Right ventricle myocardium inferior (tissue), 1 donor: ENCODE measurements at regions not wholly inside any gene's neighbourhood (a gene's known extent, or its start where the extent isn't known, plus 50 kb on each side); places are given as distances from the start of the nearest gene placed in this dataset.

ENCODE experiments used
- ATAC-seq: fragments of 200-7000 bp; cut with Tn5 transposase; one replicate; pipeline ENCODE4 v1.9.1; 2020; ENCODE audit warnings: mild to moderate bottlenecking, moderate library complexity
- DNase-seq: peaks from one replicate; pipeline ENCODE4 v3.0.0; 2021; ENCODE audit errors: missing footprints
- intact Hi-C: fragments of 100-400 bp; cut with DNase I; formaldehyde crosslinking; loops from one replicate; pipeline ENCODE4 v1.11.0; 2022
- donor health status: DM: no; HTN: yes; CAD: no; lungs with severe emphysema.

DNA sequence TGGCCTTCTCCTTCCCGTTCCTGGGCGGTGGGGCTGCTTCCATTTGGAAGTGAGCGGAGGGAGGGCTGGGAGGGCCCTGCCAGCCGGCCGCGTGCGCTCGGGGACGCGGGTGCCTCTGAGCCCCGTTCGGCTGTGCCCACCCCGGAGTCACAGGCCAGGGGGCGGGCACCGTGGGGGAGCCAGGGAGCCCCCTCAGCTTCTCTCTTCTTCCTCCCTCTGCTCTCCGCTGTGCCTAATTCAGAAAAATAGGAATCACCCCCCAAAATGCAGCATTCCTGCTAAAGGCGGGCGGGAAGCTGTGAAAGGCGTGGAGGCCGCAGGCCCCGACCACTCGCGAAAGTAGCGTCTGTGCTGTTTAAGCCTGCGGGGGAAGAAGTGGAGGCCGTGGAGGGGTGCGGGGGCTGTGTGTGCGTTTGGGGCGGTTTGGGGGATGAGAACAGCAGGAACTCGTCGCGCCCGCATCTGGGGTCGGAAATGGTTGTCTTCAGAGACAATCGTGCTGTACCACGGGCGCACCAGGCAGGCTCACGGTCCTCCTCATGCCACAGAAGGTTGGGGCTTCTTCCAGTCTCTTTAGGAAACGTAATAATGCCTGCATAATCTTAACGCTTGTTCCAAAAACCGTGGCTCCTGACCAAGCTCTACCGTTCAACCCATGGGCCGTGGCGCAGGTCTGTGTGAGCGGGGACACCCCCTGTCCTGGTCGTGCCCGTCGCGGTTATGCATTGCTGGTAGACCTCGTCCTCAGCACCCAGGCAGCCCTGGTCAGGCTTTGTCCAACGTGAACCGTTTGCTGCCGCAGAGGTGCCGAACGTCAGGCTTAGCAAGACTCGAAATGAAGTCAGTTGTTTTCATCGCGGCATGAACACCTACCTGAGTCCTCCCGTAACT lies 110.4 kb upstream of the SOX1 start:
- no peak for DNase-seq
- no peak for ATAC-seq
- intact Hi-C loops: no loop called here

DNA sequence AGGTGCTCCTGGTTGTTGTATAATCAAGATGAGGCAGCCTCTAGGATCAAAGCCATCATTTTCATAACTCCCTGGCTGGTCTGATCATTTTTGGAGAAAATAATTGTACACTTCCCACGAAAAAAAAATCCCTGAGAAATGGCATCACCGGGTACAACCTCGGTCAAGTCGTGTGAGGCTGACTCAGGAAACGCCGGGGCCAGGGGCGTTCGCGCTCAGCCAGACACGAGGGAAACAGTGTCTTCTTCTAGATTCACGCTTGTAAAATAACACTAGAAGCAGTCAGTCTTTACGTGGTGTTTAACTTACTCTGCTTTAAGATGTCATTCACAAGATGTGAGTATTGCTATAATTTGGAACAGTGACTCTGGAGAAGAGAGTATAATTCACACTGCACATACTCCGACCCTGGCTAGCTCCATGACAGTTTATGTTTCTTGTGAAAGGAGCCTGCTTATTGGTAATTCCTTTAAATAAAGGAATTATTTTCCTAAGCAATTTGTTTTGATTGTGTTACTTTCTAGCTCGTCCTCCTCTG lies 109.0 kb upstream of the SOX1 start:
- DNase-seq: no peak
- ATAC-seq: no peak
- intact Hi-C loops: no loop called here

DNA sequence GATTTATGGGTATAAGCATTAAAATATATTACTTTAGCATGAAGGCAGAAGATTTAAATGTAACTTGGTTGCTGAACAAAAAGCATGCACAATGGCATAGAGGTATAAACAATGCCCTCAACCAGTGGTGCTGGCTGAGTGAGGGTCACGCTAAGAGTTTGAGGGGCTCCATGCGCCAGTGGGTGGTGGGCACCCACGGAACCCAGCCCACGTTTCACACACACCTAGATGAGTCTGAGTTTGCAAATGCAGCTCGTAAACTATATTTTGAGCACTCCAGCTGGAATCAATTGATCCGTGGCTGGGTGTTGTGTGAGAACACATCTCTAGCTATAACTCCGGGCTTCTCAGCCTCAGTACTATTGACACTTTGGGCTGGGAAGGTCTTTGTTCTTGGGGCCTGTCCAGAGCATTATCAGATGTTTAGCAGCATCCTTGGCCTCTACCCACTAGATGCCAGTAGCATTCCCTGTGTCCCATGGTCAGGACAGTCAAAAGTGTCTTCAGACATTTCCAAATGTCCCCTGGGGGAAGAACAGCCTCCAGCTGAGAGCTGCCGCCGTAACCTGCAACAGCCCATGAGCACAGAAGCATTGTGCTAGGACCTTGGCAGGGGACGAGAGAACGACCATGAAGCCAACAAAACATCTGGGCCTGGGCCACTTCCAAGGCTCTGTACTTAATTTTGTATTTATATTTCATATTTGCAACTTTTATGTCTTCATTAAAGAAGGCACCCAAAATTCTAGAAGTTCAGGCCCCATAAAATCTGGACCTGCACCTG lies 108.1 kb upstream of the SOX1 start:
- DNase-seq (no peak), ATAC-seq (no peak)
- intact Hi-C loops: no loop called here

DNA sequence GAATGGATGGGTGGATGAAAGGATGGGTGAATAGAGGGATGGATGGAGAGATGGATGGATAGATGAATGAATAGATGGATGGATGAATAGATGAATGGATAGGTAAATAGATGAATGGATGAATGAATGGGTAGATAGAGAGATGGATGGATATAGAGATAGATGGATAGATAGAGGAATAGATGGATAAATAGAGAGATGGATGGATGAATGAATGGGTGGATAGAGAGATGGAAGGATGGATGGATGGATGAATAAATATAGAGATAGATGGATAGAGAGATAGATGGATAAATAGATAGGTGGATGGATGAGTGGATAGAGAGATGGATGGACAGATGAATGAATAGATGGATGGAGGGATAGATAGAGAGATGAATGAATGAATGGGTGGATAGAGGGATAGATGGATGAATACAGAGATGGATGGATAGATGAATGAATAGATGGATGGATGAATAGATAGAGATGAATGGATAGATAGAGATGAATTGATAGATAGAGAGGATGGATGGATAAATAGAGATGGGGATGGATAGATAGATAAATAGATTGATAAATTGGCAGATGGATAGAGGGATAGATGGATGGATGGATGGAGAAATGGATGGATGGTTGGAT lies 106.7 kb upstream of the SOX1 start:
- intact Hi-C loops: no loop called here
- DNase-seq (no peak), ATAC-seq (no peak)

DNA sequence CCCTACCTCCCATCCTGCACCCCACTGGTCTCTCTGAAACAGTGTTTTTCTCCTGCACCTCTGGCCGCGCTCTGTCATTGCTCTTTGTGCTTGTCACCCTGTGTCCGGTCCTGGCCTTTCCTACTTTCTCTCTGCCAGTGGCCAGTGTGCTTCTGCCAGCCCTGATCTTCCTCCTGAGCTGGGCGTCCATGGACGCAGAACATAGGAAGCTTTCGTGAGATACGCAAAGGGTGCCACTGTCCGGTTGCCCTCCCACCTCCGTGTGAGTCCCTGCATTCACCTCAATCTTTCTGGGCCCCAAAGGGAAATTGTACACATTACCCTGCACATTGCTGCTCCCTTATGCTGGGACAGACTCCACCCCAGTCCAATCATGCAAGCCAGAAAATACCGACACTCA lies 105.7 kb upstream of the SOX1 start:
- no peak for ATAC-seq
- no peak for DNase-seq

DNA sequence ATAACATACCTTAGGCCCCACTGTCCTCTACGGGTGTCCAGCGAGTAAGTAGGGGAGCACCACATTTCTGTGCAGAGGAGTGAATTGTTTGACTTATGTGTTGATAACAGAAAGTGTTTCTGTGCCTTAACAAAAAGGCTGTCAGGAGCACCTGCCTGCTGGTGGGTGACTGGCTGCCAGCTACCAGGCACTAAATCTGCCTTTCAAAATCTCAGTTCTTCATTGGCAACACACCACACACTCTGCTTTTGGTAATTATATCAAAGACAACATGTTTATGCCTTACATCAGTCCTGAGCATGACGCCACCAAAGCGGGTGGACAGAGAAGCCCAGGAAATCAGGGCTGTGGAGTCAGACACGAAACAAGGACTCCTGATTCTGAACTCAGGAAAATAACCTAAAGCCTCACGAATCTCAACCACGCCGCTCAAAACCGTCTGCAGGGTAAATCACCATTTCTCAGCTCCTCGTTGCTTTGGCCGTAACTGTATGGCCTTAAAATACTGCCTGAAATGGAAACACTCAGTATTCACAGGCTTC lies 105.2 kb upstream of the SOX1 start:
- intact Hi-C loops: no loop called here
- ATAC-seq (no peak), DNase-seq (no peak)

More for the DNA sequence above, 105.7 kb upstream of the SOX1 start:
- intact Hi-C loops: no loop called here

DNA sequence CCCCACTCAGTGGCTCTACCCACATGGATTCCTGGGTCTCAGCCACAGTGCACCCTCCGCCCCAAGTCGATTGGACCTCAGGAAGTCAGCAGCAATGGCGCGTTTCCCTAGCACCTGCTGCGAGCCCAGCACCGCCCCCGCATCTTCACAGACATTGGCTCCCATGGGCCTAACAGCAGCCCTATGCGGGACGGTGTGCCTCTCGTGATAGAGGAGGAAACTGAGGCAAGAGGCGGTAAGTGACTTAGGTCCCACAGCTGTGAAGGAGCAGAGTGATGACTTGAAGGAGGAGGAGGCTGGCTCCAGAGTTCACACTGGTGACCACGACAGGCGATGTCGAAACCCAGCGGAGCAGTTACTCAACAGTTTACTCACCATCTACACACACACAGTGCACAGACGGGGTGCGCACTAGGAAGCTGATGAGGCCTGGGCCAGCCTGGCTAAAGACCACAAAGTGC lies 104.5 kb upstream of the SOX1 start:
- DNase-seq: no peak
- intact Hi-C loops: no loop called here
- no peak for ATAC-seq

DNA sequence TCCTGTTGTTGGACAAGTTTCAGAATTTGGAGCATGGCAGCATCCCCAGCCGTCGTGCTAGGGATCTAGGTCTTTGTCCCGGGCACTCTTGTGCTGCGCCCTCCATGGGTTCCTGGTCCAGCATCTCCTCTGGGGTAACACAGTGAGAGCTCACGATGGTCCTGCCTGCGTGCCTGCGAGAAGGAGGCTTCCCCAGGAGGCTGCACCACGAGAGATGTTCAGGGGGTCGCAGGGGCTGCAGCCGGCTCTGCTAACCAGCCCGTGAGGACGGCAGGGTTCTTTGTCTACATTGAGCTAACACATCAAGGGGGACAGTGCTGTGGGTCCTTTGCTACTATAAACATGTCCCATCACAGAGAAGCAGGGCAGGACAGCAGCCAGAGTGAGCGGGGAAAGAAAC lies 103.9 kb upstream of the SOX1 start:
- ATAC-seq (no peak), DNase-seq (no peak)
- intact Hi-C loops: no loop called here

DNA sequence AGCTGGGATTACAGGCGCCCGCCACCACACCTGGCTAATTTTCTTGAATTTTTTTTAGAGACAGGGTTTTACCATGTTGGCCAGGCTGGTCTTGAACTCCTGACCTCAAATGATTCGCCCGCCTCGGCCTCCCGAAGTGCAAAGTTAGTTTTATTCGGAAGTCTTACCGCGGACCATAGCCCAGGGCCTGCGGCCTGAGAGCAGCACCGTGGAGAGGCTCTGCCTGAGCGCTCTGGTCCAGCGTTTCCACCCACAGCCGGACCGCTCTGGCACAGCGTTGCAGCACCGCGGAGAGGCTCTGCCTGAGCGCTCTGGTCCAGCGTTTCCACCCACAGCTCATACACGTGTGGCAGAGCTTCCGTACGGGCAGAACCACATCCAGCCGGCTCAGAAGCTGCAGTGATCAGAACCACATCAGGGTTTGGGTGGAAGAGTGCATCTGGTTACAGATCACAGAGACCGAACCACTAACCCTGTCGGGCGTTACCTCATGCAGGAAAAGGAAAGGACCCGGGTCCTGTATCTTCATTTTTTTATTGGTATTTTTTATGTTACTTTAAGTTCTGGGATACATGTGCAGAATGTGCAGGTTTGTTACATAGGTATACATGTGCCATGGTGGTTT lies 102.4 kb upstream of the SOX1 start:
- intact Hi-C loops: no loop called here
- ATAC-seq: no peak
- no peak for DNase-seq

DNA sequence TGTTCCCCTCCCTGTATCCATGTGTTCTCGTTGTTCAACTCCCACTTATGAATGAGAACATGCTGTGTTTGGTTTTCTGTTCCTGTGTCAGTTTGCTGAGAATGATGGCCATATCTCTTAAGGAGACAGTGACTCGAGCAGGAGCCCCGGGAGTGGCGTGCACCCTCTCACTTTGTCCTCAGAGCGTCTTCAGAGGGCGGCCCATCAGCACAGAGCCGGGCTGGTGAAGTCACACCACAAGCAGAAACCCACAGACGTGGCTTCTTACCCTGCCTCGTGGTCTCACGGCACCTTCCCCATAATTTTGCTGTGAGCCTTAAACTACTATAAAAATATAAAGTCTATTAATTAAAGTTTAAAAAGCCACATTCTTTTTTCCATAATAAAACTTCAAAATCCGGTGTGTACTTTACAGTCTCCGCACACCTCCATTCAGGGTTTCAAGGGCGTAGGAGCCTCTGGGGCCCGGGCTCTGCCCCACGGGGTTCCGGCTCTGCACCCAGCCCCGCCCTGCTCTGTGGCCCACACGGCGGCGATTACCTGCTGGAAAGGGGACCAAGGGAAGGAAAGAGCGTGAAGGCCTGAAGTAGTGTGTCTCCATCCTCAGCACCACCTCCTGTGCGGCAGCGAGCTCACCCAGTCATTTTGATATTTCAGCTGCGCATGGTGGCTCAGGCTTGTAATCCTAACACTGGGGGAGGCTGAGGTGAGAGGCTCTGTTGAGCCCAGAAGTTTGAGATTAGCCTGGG lies 101.3 kb upstream of the SOX1 start:
- intact Hi-C loops: no loop called here
- DNase-seq: no peak
- ATAC-seq: no peak

DNA sequence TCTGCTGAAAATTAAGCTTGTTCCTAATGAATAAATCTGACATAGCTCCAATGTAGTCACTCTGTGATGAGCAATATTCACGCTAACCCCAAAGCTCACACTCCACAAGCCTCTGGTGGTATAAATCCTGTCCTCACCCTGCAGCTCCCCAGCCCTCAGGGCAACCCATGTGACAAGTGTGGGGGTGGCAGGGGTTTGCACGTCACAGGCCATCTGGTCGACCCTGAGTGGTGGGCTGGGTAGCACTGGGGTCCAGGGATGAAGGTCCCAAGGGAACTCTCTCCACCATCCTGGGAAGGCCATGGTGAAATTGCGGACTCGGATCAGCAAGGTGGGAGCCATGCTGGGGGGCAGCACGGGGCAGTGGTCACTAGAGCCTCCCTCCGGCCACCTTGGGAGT lies 100.0 kb upstream of the SOX1 start:
- intact Hi-C loops: no loop called here
- no peak for DNase-seq
- ATAC-seq: no peak

DNA sequence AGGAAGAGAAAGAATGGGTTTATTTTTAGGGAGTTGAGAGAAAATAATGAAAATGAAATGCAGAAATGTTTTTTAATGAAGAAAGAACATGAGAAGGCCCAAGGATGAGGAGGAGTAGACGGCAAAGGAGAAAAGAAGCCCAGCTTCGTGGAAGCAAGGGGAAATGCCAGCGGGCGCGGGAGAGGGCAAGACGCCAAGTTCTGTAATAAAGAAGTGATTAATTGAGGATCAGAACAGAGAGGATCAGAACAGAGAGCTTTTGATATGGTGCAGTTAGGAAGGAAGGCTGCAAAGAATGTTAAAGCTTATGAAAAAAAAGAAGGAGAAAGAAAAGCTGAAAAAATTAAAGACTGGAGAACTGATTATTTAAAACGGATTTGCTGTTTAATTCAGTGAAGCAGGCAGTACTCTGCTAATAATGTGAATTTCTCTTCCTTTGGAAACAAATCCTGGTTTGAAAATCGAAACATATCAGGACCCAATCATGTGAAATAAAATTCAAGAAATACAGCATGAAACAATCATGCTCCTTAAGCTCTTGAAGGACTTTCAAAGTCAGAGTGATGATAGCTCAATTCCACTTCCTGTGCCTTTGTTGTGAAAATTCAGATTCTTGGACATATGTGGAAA lies 99.3 kb upstream of the SOX1 start:
- intact Hi-C loops: no loop called here
- DNase-seq: no peak

DNA sequence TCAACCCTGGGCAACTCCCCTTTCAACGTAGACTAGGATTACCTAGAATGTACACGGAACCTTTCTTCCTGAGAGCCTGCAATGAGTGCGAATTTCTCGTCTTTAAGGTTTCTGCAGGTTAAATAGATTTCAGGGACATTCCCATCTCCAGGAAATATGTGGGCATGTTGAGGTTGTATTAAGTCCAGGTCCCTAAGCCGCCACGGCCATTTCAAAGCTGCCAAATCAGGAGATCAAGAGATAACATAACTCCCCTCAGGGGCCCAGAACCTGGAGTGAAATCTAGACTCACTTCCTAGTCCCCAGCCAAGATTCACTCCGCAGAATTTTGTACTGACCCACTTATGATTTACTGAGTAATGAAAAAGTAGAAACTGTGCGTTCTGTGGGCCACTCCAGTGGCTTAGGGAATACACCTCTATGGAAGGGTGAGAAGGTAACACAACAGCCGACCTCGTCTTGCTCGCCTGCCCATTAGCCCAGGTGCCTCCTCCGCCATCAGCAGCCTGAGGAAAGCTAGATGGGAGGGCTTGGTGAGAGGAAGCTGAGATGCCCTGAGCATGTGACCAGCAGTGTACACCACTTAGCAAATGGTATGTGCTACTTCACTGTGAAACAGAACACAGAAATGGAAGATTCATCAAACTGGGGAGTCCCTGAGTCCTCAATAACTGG lies 98.5 kb upstream of the SOX1 start:
- ATAC-seq (no peak), DNase-seq (no peak)
- intact Hi-C loops: no loop called here

More for the DNA sequence above, 99.3 kb upstream of the SOX1 start:
- no peak for ATAC-seq

DNA sequence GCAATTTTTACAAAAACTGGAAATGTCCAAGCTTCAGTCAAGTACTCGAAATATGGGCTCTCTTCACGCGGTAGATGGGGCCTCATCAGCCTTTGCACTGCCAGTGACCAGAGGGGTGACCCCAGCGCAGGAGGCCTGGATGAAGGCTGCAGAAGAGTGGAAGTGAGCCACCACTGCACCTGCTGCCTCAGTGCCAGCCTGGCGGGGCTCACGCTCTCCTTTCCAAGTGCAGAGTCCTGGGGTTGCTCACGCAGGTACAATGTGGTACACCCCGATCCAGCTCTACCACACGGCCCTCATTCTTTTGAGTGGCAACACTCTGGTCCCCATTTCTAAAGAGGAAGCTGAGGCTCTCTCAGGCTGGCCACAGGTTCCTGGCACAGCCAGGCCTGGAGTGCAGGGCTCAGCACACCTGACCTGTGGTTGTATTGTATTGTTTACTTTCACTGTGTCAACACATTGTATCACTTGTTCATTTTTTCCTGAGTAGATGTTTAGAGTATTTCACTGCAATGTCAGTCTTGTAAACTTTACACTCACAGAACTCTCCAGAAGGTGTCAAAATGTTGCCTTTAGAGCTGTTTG lies 97.3 kb upstream of the SOX1 start:
- ATAC-seq: no peak
- intact Hi-C loops: no loop called here

DNA sequence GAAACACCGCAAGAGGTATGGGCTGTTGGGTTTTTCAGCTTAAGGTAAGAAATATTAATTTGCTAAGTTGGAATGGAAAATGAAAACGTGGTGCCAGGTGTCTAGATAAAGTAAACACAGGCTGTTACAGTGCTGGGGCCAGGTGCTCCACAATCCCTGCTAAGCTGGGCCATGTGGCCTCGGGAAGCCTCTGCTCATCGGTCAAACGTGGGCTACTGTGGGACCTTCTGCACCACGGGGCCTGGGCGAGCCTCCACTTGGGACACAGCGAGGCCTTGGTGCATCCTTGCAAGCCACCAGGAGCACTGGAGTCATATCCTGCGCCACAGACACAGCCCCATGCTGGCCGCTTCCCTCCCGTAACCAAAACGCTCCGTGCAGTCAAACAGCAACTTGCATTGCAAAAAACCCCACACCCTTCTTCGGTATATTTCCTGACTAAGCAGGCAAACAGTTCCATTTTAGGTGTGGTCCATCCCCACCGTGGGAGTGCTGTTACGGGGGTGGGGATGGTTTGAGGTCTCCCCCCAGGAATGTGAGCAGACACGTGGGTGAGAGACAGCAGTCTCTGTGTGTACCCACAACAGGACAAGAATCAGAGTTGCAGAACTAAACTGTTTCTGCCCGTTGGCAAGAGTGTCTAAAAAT lies 96.3 kb upstream of the SOX1 start:
- ATAC-seq (no peak), DNase-seq (no peak)
- intact Hi-C loops: no loop called here

More for the DNA sequence above, 97.3 kb upstream of the SOX1 start:
- DNase-seq: no peak
